Heart left ventricle (tissue), 16 donors: ENCODE measurements at regions not wholly inside any gene's neighbourhood (a gene's known extent, or its start where the extent isn't known, plus 50 kb on each side); places are given as distances from the start of the nearest gene placed in this dataset.
A peak's percentile ranks its signal among the peaks of the same experiment; 100 is the strongest.

Source experiments
- ATAC-seq, 4 donors: fragments of 200-7000 bp; cut with Tn5 transposase; one replicate each; pipeline ENCODE4 v1.9.1; 2020 to 2022; ENCODE audit warnings: moderate library complexity in 4 of 4, mild to moderate bottlenecking in 3 of 4, moderate number of reproducible peaks in 1 of 4
- DNase-seq, 5 donors: peaks; one replicate each; pipeline ENCODE4 v3.0.0-alpha.2; 2020
- H3K27ac ChIP-seq, 12 donors: fragments of 200-600 bp; sonication (generic) in 4 of 12; one replicate each; pipeline versions ENCODE4 v1.5.0 to v1.8.0; 2016 to 2022; ENCODE audit warnings: mild to moderate bottlenecking in 2 of 12
- H3K27me3 ChIP-seq, 9 donors: fragments of 200-600 bp; sonication (generic) in 2 of 9; one replicate each; pipeline versions ENCODE4 v1.5.1 to v1.8.0; 2016 to 2022; ENCODE audit warnings: mild to moderate bottlenecking in 3 of 9
- H3K36me3 ChIP-seq, 9 donors: fragments of 200-600 bp; sonication (generic) in 2 of 9; one replicate each; pipeline versions ENCODE4 v1.5.0 to v1.8.0; 2018 to 2022; ENCODE audit warnings: mild to moderate bottlenecking in 2 of 9
- H3K4me1 ChIP-seq, 12 donors: fragments of 200-600 bp; sonication (generic) in 4 of 12; one replicate each; pipeline versions ENCODE4 v1.5.0 to v1.8.0; 2016 to 2022; ENCODE audit warnings: mild to moderate bottlenecking in 3 of 12
- H3K4me3 ChIP-seq, 12 donors: fragments of 200-600 bp; sonication (generic) in 4 of 12; one replicate each; pipeline versions ENCODE4 v1.5.0 to v1.8.0; 2017 to 2022; ENCODE audit warnings: mild to moderate bottlenecking in 9 of 12, moderate library complexity in 4 of 12
- H3K9me3 ChIP-seq, 12 donors: fragments of 200-600 bp; sonication (generic) in 4 of 12; one replicate each; pipeline versions ENCODE4 v1.5.0 to v1.8.0; 2016 to 2022; ENCODE audit warnings: mild to moderate bottlenecking in 1 of 12
- POLR2A ChIP-seq, 2 donors: fragments of 450-650 bp; IDR thresholded peaks; one replicate each; pipeline ENCODE4 v1.6.1; 2017; ENCODE audit warnings: antibody characterized with exemption in 2 of 2, mild to moderate bottlenecking in 2 of 2, moderate library complexity in 2 of 2
- WGBS, 4 donors: extraction: QIAGEN DNeasy Blood & Tissue Kit in 2 of 4; methylation state at CpG; one replicate each; pipeline versions ENCODE4 v1.1.5 to v1.1.7; 2013 to 2018; 5-methylcytosine and 5-hydroxymethylcytosine counted together
- intact Hi-C, 10 donors: fragments of 100-400 bp; cut with DNase I; formaldehyde crosslinking; loops; one replicate each; pipeline versions ENCODE4 v1.11.1 to v1.14.2; 2022
- TF ChIP-seq, protein P1 (sequence below), 12 donors: fragments of 200-600 bp; sonication (generic) in 4 of 12; IDR thresholded peaks; one replicate each; pipeline versions ENCODE4 v1.5.0 to v1.8.0; 2018 to 2022; ENCODE audit warnings: antibody characterized with exemption in 12 of 12, mild to moderate bottlenecking in 5 of 12
- donor health status: ischemic (EF 13 %, LVEDD 7.1; RV severe dilation, severe dysfunction).
- donor health status: healthy with polysubstance abuse.
- donor health status: DM: no; HTN: yes; CAD: no.
- donor health status: DM: no; HTN: no; CAD: no.
- donor health status: ischemic (EF 25% LVEDD 6.9; RV normal size, moderate dysfunction).
- donor health status: ischemic (EF 25% LVEDD 5.7; RV mildly dilated, moderate dysfunction).
- donor health status: healthy.
- donor health status: DM: yes; HTN: yes; CAD: no.
- donor health status: ischemic (EF 35%, LVEDD 5.7; RV mildly dilated, moderate dysfunction).
- donor health status: nonischemic (EF 11% LVEDD 7.7; RV severe dilation, severe dysfunction).
- donor health status: DM: yes; HTN: yes; CAD: no.
- donor health status: PGD.
- donor health status: ischemic (EF 29% LVEDD 5.4; RV normal size, mild dysfunction).
- donor health status: nonischemic (EF 23%, LVEDD 6.1; RV moderate dilation, normal function).

GRCh38 chr11:69918938-69919650 lies 99.9 kb upstream of the FGF3 start:
- peak overlapping the region in 10 of 12 donors; percentile 39 to 80 (median 64) for H3K27ac ChIP-seq

DNA sequence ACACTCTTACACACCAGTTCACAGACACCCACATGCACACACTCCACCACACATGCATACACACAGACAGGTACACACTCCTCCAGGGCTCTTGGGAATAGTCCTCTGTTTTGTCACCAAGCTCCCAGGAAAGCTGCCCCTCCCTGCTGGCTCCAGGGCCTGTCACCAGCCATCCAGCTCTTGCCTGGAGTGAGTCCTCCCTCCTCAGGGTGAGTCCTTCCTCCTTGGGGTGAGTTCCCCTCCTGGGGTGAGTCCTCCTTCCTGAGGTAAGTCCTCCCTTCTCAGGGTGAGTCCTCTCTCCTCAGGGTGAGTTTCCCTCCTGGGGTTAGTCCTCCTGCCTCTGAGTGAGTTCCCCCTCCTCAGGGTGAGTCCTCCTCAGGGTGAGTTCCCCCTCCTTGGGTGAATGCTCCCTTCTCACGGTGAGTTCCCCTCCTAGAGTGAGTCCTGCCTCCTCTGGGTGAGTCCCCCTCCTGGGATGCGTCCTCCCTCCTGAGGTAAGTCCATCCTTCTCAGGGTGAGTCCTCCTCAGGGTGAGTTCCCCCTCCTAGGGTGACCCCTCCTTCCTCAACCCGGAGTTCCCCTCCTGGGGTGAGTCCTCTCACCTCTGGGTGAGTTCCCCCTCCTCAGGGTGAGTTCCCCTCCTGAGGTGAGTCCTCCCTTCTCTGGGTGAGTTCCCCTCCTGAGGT lies 100.6 kb upstream of the FGF3 start:
- no peaks in the 10 kb centered on the region for H3K36me3 ChIP-seq
- H3K27ac ChIP-seq, result peak overlapping the region in 5 of 12 donors; percentile 19 to 79 (median 52)
- H3K4me3 ChIP-seq, result no peak overlapping the region
- WGBS, 4 donors, result 82 to 93% (median 85%) methylated on average over 3 of the region's 3 CpGs
- peak in 2 of 5 donors; percentile 16 to 51 for DNase-seq
- H3K4me1 ChIP-seq, result peaks cover 3 to 33% (median 26%) of the 10 kb centered on the region in 12 donors
- peaks cover 0 to 23% (median 0%) of the 10 kb centered on the region in 9 donors for H3K27me3 ChIP-seq
- no peak for TF ChIP-seq POLR2A (IDR thresholded peaks at IDR 0.05)
- TF ChIP-seq, protein P1, sequence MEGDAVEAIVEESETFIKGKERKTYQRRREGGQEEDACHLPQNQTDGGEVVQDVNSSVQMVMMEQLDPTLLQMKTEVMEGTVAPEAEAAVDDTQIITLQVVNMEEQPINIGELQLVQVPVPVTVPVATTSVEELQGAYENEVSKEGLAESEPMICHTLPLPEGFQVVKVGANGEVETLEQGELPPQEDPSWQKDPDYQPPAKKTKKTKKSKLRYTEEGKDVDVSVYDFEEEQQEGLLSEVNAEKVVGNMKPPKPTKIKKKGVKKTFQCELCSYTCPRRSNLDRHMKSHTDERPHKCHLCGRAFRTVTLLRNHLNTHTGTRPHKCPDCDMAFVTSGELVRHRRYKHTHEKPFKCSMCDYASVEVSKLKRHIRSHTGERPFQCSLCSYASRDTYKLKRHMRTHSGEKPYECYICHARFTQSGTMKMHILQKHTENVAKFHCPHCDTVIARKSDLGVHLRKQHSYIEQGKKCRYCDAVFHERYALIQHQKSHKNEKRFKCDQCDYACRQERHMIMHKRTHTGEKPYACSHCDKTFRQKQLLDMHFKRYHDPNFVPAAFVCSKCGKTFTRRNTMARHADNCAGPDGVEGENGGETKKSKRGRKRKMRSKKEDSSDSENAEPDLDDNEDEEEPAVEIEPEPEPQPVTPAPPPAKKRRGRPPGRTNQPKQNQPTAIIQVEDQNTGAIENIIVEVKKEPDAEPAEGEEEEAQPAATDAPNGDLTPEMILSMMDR (IDR thresholded peaks at IDR 0.05), result no peak
- intact Hi-C loops, result loop anchor here (1.0 to 10.0 kb wide), 8 partner anchors 155 to 274 kb away; partner anchors contain the start of gene ANO1 (in 7 of the 10)
- no peak for ATAC-seq
- H3K9me3 ChIP-seq, result peaks cover 0 to 6% (median 0%) of the 10 kb centered on the region in 12 donors

More at GRCh38 chr11:69918938-69919650, 99.9 kb upstream of the FGF3 start:
- no peaks in the 10 kb centered on the region for H3K36me3 ChIP-seq
- no peak for TF ChIP-seq POLR2A (IDR thresholded peaks at IDR 0.05)
- TF ChIP-seq, protein P1 (IDR thresholded peaks at IDR 0.05), result peak; percentile 89 to 98 (median 96)
- peak overlapping the region in 3 of 12 donors; percentile 9 to 19 (median 14) for H3K4me3 ChIP-seq
- intact Hi-C loops, result loop anchor here (1.0 to 10.0 kb wide), 8 partner anchors 156 to 275 kb away; partner anchors contain the start of gene ANO1 (in 6 of the 10)
- peak; percentile 47 to 78 (median 66) for ATAC-seq
- WGBS, 4 donors, result 31 to 53% (median 35%) methylated on average over 17 to 32 of the region's 32 CpGs
- peaks cover 3 to 36% (median 28%) of the 10 kb centered on the region in 12 donors for H3K4me1 ChIP-seq
- peaks cover 0 to 6% (median 0%) of the 10 kb centered on the region in 12 donors for H3K9me3 ChIP-seq
- peak; percentile 79 to 92 (median 80) for DNase-seq
- H3K27me3 ChIP-seq, result peaks cover 0 to 17% (median 0%) of the 10 kb centered on the region in 9 donors

- DNase-seq (peak in 3 of 5 donors; percentile 15 to 57 (median 20)), ATAC-seq (no peak)
- 85 to 89% (median 87%) methylated on average over 9 to 16 of the region's 16 CpGs for WGBS, 4 donors
- intact Hi-C loops, result loop anchor here in 2 of 10 donors (5.0 to 10.0 kb wide), 2 partner anchors 157 to 164 kb away; partner anchors contain the start of gene ANO1 (in 1 of the 2)
- Histone ChIP-seq H3K27ac (peak overlapping the region in 3 of 12 donors; percentile 25 to 68 (median 56)), H3K27me3 (peaks cover 0 to 27% (median 3%) of the 10 kb centered on the region in 9 donors), H3K4me1 (peaks cover 3 to 29% (median 19%) of the 10 kb centered on the region in 12 donors), H3K36me3 (no peaks in the 10 kb centered on the region), H3K4me3 (no peak overlapping the region), H3K9me3 (peaks cover 0 to 6% (median 0%) of the 10 kb centered on the region in 12 donors)
- TF ChIP-seq POLR2A (IDR thresholded peaks at IDR 0.05), result no peak
- TF ChIP-seq, protein P1 (IDR thresholded peaks at IDR 0.05), result no peak
These were observed 101.3 kb upstream of the FGF3 start for GRCh38 chr11:69920345-69921127.
